CD14-positive monocyte (primary cell): ENCODE measurements at regions not wholly inside any gene's neighbourhood (a gene's known extent, or its start where the extent isn't known, plus 50 kb on each side); places are given as distances from the start of the nearest gene placed in this dataset.

Source experiments
- DNase-seq, 3 donors: peaks; one replicate each; pipeline ENCODE4 v3.0.0-alpha.2; 2011 to 2022
- H2AFZ ChIP-seq: 2 replicates; pipeline ENCODE4 v1.6.0; 2012; ENCODE audit warnings: mild to moderate bottlenecking, low read depth, low read length, inconsistent platforms; ENCODE audit not compliant: insufficient read depth, poor library complexity, severe bottlenecking
- H3K27ac ChIP-seq, 2 donors: 1 replicate in 1 of 2; 2 replicates in 1 of 2; pipeline ENCODE4 v1.5.1; 2012 to 2013; ENCODE audit warnings: low read length in 2 of 2, control low read depth in 1 of 2, inconsistent platforms in 1 of 2, low read depth in 1 of 2, mild to moderate bottlenecking in 1 of 2
- H3K27me3 ChIP-seq, 2 donors: one replicate each; pipeline versions ENCODE4 v1.6.0 to v1.6.1; 2011 to 2013; ENCODE audit warnings: low read length in 2 of 2; ENCODE audit not compliant: control insufficient read depth in 2 of 2, insufficient read depth in 2 of 2
- H3K36me3 ChIP-seq, 2 donors: replicated peaks in 1 of 2; 1 replicate in 1 of 2; 2 replicates in 1 of 2; pipeline versions ENCODE4 v1.5.1 to v1.6.1; 2012 to 2013; ENCODE audit warnings: low read length in 2 of 2, control low read depth in 1 of 2, inconsistent platforms in 1 of 2, mild to moderate bottlenecking in 1 of 2; ENCODE audit not compliant: insufficient read depth in 2 of 2, control insufficient read depth in 1 of 2
- H3K4me1 ChIP-seq, 2 donors: 1 replicate in 1 of 2; 2 replicates in 1 of 2; pipeline versions ENCODE4 v1.5.1 to v1.6.1; 2012 to 2013; ENCODE audit warnings: low read length in 2 of 2, control low read depth in 1 of 2, inconsistent platforms in 1 of 2, mild to moderate bottlenecking in 1 of 2, moderate library complexity in 1 of 2; ENCODE audit not compliant: insufficient read depth in 2 of 2, control insufficient read depth in 1 of 2
- H3K4me2 ChIP-seq: replicated peaks from 2 replicates; pipeline ENCODE3; 2012; ENCODE audit warnings: low read length, moderate library complexity, mild to moderate bottlenecking; ENCODE audit not compliant: poor library complexity, severe bottlenecking; ENCODE audit errors: extremely low read depth
- H3K4me3 ChIP-seq, 3 experiments: fragments of 200-600 bp in 1 of 3; sonication (generic) in 1 of 3; replicated peaks in 1 of 3; 1 replicate in 2 of 3; 2 replicates in 1 of 3; pipeline ENCODE4 v1.5.1; 2011 to 2013; ENCODE audit warnings: low read length in 3 of 3, mild to moderate bottlenecking in 3 of 3, control low read depth in 2 of 3, low read depth in 2 of 3, inconsistent platforms in 1 of 3, moderate library complexity in 1 of 3
- H3K79me2 ChIP-seq: 2 replicates; pipeline ENCODE4 v1.6.0; 2012; ENCODE audit warnings: mild to moderate bottlenecking, control low read depth, inconsistent platforms, low read length, moderate library complexity; ENCODE audit not compliant: insufficient read depth
- H3K9ac ChIP-seq: 2 replicates; pipeline ENCODE4 v1.6.0; 2017; ENCODE audit warnings: low read length, mild to moderate bottlenecking; ENCODE audit not compliant: insufficient read depth, poor library complexity, severe bottlenecking
- H3K9me3 ChIP-seq, 2 donors: replicated peaks in 1 of 2; 1 replicate in 1 of 2; 2 replicates in 1 of 2; pipeline versions ENCODE4 v1.5.1 to v1.6.1; 2012 to 2013; ENCODE audit warnings: low read length in 2 of 2, control low read depth in 1 of 2; ENCODE audit not compliant: control insufficient read depth in 1 of 2, insufficient read depth in 1 of 2
- H4K20me1 ChIP-seq: 2 replicates; pipeline ENCODE4 v1.6.0; 2012; ENCODE audit warnings: mild to moderate bottlenecking, low read length, control low read depth, moderate library complexity; ENCODE audit not compliant: insufficient read depth
- H3K27ac Mint-ChIP-seq, 7 donors: one replicate each; pipeline ENCODE4 v1.8.0; 2020; ENCODE audit warnings: mild to moderate bottlenecking in 7 of 7, mixed read lengths in 7 of 7, moderate library complexity in 6 of 7, inconsistent platforms in 2 of 7
- H3K27me3 Mint-ChIP-seq, 3 donors: one replicate each; pipeline ENCODE4 v1.8.0; 2021 to 2022; ENCODE audit warnings: low read depth in 3 of 3, mild to moderate bottlenecking in 3 of 3, mixed read lengths in 3 of 3, moderate library complexity in 3 of 3, inconsistent platforms in 1 of 3
- H3K36me3 Mint-ChIP-seq, 2 donors: one replicate each; pipeline ENCODE4 v1.8.0; 2020; ENCODE audit warnings: mixed read lengths in 2 of 2, inconsistent platforms in 1 of 2, mild to moderate bottlenecking in 1 of 2
- H3K4me1 Mint-ChIP-seq: one replicate; pipeline ENCODE4 v1.8.0; 2020; ENCODE audit warnings: mild to moderate bottlenecking, mixed read lengths
- H3K4me3 Mint-ChIP-seq, 2 donors: one replicate each; pipeline ENCODE4 v1.8.0; 2020; ENCODE audit warnings: mild to moderate bottlenecking in 2 of 2, mixed read lengths in 2 of 2, moderate library complexity in 1 of 2
- H3K9me3 Mint-ChIP-seq, 7 donors: one replicate each; pipeline ENCODE4 v1.8.0; 2020 to 2022; ENCODE audit warnings: mixed read lengths in 7 of 7, mild to moderate bottlenecking in 6 of 7, moderate library complexity in 6 of 7, inconsistent platforms in 2 of 7
- CTCF ChIP-seq: fragments of 200-600 bp; IDR thresholded peaks from one replicate; pipeline ENCODE4 v1.8.0; 2022; ENCODE audit warnings: antibody characterized with exemption, mild to moderate bottlenecking
- WGBS: methylation state at CpG from one replicate; pipeline ENCODE4 v1.1.5; 2013; ENCODE audit warnings: missing lambda C conversion rate; ENCODE audit not compliant: insufficient coverage; 5-methylcytosine and 5-hydroxymethylcytosine counted together
- intact Hi-C, 2 donors: fragments of 100-400 bp; cut with micrococcal nuclease; formaldehyde crosslinking; loops; one replicate each; pipeline versions ENCODE4 v1.15.0 to v1.15.1; 2023

DNA sequence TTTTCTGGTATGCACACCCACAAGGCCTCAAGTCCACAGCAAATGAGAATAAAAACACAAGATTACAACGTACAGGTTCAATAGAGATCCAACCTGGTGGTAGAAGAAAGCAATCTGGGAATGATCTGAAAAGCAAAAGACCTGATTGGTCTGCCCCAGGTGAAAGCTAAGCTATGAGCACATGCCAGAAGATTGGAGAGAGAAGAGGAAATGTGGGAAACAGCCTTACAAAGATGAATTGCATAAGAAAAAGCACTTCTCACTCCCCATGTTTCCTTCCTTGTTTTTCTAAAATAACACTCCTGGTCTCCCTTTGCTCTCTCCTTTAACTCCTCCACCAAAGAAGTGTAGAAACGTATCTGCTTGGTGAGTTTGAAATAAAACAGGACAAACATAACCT, 77.3 kb upstream of the ANO6 start:
- Mint-ChIP-seq H3K36me3 (no peaks in the 10 kb centered on the region), H3K27ac (peak overlapping the region in 2 of 7 donors; percentile 0 to 41)

DNA sequence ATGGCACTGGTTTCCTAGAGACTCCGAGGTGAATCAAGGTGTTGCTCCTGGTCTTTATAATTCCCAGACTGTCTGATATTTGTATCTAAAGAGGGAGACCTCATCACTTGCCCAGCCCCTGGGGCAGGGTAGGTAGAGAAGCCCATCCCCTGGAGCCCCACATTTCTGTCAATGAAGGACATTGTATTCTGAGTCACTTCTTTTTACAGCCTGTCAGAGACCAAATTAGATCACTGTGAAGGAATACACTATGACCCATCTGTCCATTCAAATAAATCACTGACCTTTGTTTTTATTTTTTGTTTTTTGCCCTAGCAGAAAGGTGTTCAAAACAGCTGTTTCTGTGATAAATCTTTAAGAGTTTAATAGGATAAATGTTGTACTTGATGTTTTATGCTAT, 67.9 kb upstream of the ANO6 start:
- Mint-ChIP-seq H3K9me3 (peaks cover 15 to 51% (median 31%) of the 10 kb centered on the region in 7 donors), H3K36me3 (no peaks in the 10 kb centered on the region), H3K4me3 (no peak overlapping the region), H3K27ac (no peak overlapping the region), H3K4me1 (no peaks in the 10 kb centered on the region), H3K27me3 (peaks cover 0 to 3% (median 0%) of the 10 kb centered on the region in 3 donors)
- Histone ChIP-seq H3K27me3 (no peaks in the 10 kb centered on the region), H3K79me2 (no peaks in the 10 kb centered on the region), H2AFZ (no peak overlapping the region), H3K4me1 (no peaks in the 10 kb centered on the region), H3K4me2 (no peak overlapping the region), H3K36me3 (no peaks in the 10 kb centered on the region), H4K20me1 (no peaks in the 10 kb centered on the region), H3K9me3 (peaks cover 26% of the 10 kb centered on the region in 2 donors), H3K4me3 (no peak overlapping the region), H3K27ac (no peak overlapping the region), H3K9ac (no peak overlapping the region)
- TF ChIP-seq CTCF: no peak
- intact Hi-C loops: no loop called here
- WGBS: no CpG with 5 or more reads among the region's 1 CpG
- DNase-seq: no peak

More for the DNA sequence above, 77.3 kb upstream of the ANO6 start:
- H3K27me3 ChIP-seq: no peaks in the 10 kb centered on the region
- peak in 1 of 3 donors; percentile 4 for DNase-seq
- H3K9me3 ChIP-seq: peaks cover 0 to 5% of the 10 kb centered on the region in 2 donors
- intact Hi-C loops: no loop called here
- H3K4me1 ChIP-seq: peaks cover 8 to 17% of the 10 kb centered on the region in 2 donors
- H3K4me3 ChIP-seq: no peak overlapping the region
- H2AFZ ChIP-seq: no peak overlapping the region
- WGBS: 100% methylated on average over 1 of the region's 2 CpGs
- H3K36me3 ChIP-seq: no peaks in the 10 kb centered on the region
- peak overlapping the region; percentile 25 for H3K4me2 ChIP-seq
- Mint-ChIP-seq H3K27me3 (peaks cover 0 to 2% (median 0%) of the 10 kb centered on the region in 3 donors), H3K4me1 (peaks cover 19% of the 10 kb centered on the region), H3K4me3 (no peak overlapping the region), H3K9me3 (peaks cover 0 to 9% (median 3%) of the 10 kb centered on the region in 7 donors)
- TF ChIP-seq CTCF: no peak
- no peaks in the 10 kb centered on the region for H4K20me1 ChIP-seq
- H3K27ac ChIP-seq: peak overlapping the region in 1 of 2 donors; percentile 10
- H3K9ac ChIP-seq: no peak overlapping the region
- H3K79me2 ChIP-seq: no peaks in the 10 kb centered on the region
